ENCODE measurements at regions not wholly inside any gene's neighbourhood (a gene's known extent, or its start where the extent isn't known, plus 50 kb on each side); places are given as distances from the start of the nearest gene placed in this dataset.

DNA sequence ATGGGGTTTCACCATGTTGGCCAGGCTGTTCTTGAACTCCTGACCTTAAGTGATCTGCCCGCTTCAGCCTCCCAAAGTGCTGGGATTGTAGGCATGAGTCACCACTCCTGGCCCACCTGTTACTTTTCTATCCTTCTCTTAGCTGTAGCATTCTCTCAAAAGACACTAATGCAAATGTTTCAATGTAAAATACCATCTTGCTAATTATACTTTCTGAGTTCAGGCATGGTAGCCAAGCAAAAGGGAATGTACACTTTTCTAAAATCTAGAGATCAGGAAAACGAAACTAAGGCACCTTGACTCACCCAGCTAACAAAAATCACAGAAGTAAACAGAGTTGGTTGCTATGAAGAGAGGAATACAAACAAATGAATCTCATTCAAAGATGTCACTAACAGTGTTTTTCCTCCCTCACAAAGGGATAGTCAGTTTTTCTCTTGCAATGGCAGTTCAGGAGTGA lies 401.0 kb upstream of the NRP1 start:
- TF ChIP-seq, protein P1, sequence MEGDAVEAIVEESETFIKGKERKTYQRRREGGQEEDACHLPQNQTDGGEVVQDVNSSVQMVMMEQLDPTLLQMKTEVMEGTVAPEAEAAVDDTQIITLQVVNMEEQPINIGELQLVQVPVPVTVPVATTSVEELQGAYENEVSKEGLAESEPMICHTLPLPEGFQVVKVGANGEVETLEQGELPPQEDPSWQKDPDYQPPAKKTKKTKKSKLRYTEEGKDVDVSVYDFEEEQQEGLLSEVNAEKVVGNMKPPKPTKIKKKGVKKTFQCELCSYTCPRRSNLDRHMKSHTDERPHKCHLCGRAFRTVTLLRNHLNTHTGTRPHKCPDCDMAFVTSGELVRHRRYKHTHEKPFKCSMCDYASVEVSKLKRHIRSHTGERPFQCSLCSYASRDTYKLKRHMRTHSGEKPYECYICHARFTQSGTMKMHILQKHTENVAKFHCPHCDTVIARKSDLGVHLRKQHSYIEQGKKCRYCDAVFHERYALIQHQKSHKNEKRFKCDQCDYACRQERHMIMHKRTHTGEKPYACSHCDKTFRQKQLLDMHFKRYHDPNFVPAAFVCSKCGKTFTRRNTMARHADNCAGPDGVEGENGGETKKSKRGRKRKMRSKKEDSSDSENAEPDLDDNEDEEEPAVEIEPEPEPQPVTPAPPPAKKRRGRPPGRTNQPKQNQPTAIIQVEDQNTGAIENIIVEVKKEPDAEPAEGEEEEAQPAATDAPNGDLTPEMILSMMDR (IDR thresholded peaks at IDR 0.05; ENCODE audit: extremely low read depth, insufficient read depth, missing control alignments) = no peak
- no peak for DNase-seq (ENCODE audit: low spot score)
- in situ Hi-C loops (cut with MboI; ENCODE audit: low pct_unique_long_range_greater_than_20kb, low sequenced_read_pairs, unreplicated experiment) = no loop called here

DNA sequence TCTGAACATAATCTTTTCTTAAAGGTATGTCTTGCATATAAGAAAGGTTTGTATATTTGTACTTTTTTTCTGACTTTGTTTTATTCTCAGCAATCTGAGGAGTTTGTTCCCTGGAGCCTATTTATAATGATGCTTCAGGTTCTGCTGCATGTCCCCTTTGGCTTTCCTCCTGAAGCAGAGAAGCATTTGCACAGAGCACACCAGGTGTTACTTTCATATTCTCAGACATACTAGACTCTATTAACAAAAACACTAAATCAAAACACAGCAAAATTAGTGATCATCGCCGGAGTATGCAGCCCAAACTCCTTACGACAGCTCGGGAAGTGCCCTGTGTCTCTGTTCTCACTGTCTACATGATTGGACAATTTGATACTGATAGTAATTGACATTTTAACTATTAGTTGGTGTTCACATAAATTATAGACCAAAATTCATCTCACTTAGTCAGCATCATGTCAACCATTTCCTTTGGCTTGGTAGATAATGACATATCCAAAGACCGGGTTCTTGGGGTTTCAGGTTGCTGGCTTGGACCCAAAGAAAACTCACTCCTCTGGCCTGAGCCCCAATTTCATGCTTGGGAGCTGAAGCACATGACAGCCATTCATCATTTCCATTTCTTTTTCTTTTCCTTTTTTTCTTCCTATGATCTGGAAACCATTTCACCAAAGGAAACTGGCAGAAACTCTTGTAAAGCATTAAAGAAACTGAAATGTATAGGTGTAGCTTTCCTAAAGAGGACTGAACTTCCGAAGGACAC lies 400.1 kb upstream of the NRP1 start:
- DNase-seq (ENCODE audit: low spot score) = no peak
- TF ChIP-seq, protein P1 (IDR thresholded peaks at IDR 0.05; ENCODE audit: extremely low read depth, insufficient read depth, missing control alignments) = no peak
- in situ Hi-C loops (cut with MboI; ENCODE audit: low pct_unique_long_range_greater_than_20kb, low sequenced_read_pairs, unreplicated experiment) = no loop called here

GRCh38 chr10:33733058-33733457 lies 398.6 kb upstream of the NRP1 start:
- DNase-seq (ENCODE audit: low spot score) = no peak
- in situ Hi-C loops (cut with MboI; ENCODE audit: low pct_unique_long_range_greater_than_20kb, low sequenced_read_pairs, unreplicated experiment) = no loop called here
- TF ChIP-seq, protein P1 (IDR thresholded peaks at IDR 0.05; ENCODE audit: extremely low read depth, insufficient read depth, missing control alignments) = no peak

GRCh38 chr10:33732161-33732680 lies 397.8 kb upstream of the NRP1 start:
- TF ChIP-seq, protein P1 (IDR thresholded peaks at IDR 0.05; ENCODE audit: extremely low read depth, insufficient read depth, missing control alignments) = no peak
- in situ Hi-C loops (cut with MboI; ENCODE audit: low pct_unique_long_range_greater_than_20kb, low sequenced_read_pairs, unreplicated experiment) = no loop called here

GRCh38 chr10:33731322-33731721 lies 396.9 kb upstream of the NRP1 start:
- TF ChIP-seq, protein P1 (IDR thresholded peaks at IDR 0.05; ENCODE audit: extremely low read depth, insufficient read depth, missing control alignments) = no peak
- in situ Hi-C loops (cut with MboI; ENCODE audit: low pct_unique_long_range_greater_than_20kb, low sequenced_read_pairs, unreplicated experiment) = no loop called here
- no peak for DNase-seq (ENCODE audit: low spot score)

More at GRCh38 chr10:33732161-33732680, 397.8 kb upstream of the NRP1 start:
- no peak for DNase-seq (ENCODE audit: low spot score)

GRCh38 chr10:33725430-33725829 lies 391.0 kb upstream of the NRP1 start:
- in situ Hi-C loops (cut with MboI; ENCODE audit: low pct_unique_long_range_greater_than_20kb, low sequenced_read_pairs, unreplicated experiment) = no loop called here

More at GRCh38 chr10:33725430-33725829, 391.0 kb upstream of the NRP1 start:
- DNase-seq (ENCODE audit: low spot score) = no peak
- TF ChIP-seq, protein P1 (IDR thresholded peaks at IDR 0.05; ENCODE audit: extremely low read depth, insufficient read depth, missing control alignments) = no peak
